ENCODE measurements at regions not wholly inside any gene's neighbourhood (a gene's known extent, or its start where the extent isn't known, plus 50 kb on each side); places are given as distances from the start of the nearest gene placed in this dataset.

DNA sequence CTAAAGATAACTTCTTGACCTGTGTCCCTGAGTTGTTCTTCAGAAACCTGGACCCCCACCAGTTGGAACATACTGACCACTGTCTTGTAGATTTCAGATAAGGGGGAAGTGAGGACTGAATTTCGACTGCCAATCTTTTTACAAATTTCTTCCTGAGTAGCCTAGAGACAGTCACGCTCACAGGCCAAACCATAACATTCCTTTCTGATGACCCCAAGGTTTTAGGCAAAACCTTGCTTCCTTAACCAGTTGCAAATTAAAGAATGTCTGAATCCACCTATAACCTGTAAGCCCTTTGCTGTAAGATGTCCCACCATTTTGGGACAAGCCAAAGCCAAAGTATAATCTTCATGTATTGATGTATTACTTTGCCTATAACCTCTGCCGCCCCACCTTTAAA, 306.9 kb downstream of the LRFN2 start:
- Histone ChIP-seq H3K4me3 (no peak overlapping the region), H3K27ac (no peak overlapping the region), H3K4me1 (no peaks in the 10 kb centered on the region), H3K9me3 (no peaks in the 10 kb centered on the region), H3K36me3 (no peaks in the 10 kb centered on the region), H3K27me3 (peaks cover 12% of the 10 kb centered on the region)
- TF ChIP-seq POLR2AphosphoS5 (IDR thresholded peaks at IDR 0.05): no peak
- no peak for TF ChIP-seq CTCF (IDR thresholded peaks at IDR 0.05)
- no peak for TF ChIP-seq EP300 (IDR thresholded peaks at IDR 0.05)
- no peak for TF ChIP-seq POLR2A (IDR thresholded peaks at IDR 0.05)
- no peak for ATAC-seq
- 59 to 77% methylated on average over 2 of the region's 3 CpGs for WGBS, 2 donors (ENCODE audit: low coverage in 1 of 2)

DNA sequence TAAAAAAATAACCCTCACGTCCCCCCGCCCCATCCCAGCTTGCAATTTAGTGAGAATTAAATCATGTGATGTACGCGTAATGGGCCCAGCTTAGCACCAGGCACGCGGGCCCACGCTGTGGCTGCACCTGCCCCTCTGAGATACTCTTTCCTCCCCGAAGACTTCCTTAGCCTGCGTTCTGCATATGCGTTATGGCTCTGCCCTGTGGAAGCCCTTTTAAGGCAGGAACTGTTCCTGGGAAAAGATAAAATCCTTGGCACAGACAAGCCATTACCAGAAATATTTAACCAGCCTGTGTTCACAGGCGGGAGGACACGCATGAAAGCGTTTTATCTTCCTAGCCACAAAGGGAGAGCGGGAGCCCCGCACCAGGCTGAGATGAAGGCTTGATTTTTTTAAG, 311.0 kb downstream of the LRFN2 start:
- Histone ChIP-seq H3K27ac (no peak overlapping the region), H3K36me3 (no peaks in the 10 kb centered on the region), H3K4me1 (no peaks in the 10 kb centered on the region), H3K9me3 (no peaks in the 10 kb centered on the region), H3K4me3 (no peak overlapping the region), H3K27me3 (no peaks in the 10 kb centered on the region)
- 57 to 87% methylated on average over 3 to 9 of the region's 15 CpGs for WGBS, 2 donors (ENCODE audit: low coverage in 1 of 2)
- no peak for ATAC-seq
- TF ChIP-seq POLR2AphosphoS5 (IDR thresholded peaks at IDR 0.05) (no peak), POLR2A (IDR thresholded peaks at IDR 0.05) (no peak), EP300 (IDR thresholded peaks at IDR 0.05) (no peak), CTCF (IDR thresholded peaks at IDR 0.05) (no peak)

DNA sequence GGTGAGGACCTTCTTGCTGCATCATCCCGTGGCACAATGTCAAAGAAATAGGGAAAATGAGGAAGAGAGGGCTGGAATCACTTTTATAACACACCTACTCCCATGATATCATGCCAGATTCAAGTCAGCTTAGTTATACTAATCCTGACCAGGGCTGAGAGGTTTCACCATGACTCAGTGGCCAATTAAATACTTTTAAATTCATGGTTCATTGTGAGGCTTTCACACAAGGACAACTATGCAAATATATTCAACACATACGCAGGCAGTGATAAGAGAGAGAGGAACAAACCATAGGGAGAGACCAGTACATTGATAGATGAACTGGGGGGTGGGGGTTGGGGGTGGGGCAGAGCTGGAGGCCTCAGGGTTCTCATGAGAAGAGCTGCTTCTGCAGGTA, 313.1 kb downstream of the LRFN2 start:
- no peak for ATAC-seq
- no peaks in the 10 kb centered on the region for H3K9me3 ChIP-seq
- no peak overlapping the region for H3K4me3 ChIP-seq
- H3K27me3 ChIP-seq: no peaks in the 10 kb centered on the region
- no peaks in the 10 kb centered on the region for H3K4me1 ChIP-seq
- TF ChIP-seq EP300 (IDR thresholded peaks at IDR 0.05): no peak
- WGBS, 2 donors (ENCODE audit: low coverage in 1 of 2): 60 to 89% methylated on average over 1 to 2 of the region's 2 CpGs
- H3K27ac ChIP-seq: no peak overlapping the region
- H3K36me3 ChIP-seq: no peaks in the 10 kb centered on the region

GRCh38 chr6:40268614-40269013, 318.6 kb downstream of the LRFN2 start:
- no peaks in the 10 kb centered on the region for H3K27me3 ChIP-seq
- no peak overlapping the region for H3K4me3 ChIP-seq
- ATAC-seq: no peak
- H3K36me3 ChIP-seq: no peaks in the 10 kb centered on the region
- 100% methylated on average over 1 of the region's 5 CpGs; no CpG with 5 or more reads in 1 of the 2 donors for WGBS, 2 donors (ENCODE audit: low coverage in 1 of 2)
- no peak overlapping the region for H3K27ac ChIP-seq
- no peaks in the 10 kb centered on the region for H3K9me3 ChIP-seq
- TF ChIP-seq EP300 (IDR thresholded peaks at IDR 0.05): no peak
- TF ChIP-seq POLR2A (IDR thresholded peaks at IDR 0.05): no peak
- TF ChIP-seq POLR2AphosphoS5 (IDR thresholded peaks at IDR 0.05): no peak
- no peak for TF ChIP-seq CTCF (IDR thresholded peaks at IDR 0.05)
- no peaks in the 10 kb centered on the region for H3K4me1 ChIP-seq

DNA sequence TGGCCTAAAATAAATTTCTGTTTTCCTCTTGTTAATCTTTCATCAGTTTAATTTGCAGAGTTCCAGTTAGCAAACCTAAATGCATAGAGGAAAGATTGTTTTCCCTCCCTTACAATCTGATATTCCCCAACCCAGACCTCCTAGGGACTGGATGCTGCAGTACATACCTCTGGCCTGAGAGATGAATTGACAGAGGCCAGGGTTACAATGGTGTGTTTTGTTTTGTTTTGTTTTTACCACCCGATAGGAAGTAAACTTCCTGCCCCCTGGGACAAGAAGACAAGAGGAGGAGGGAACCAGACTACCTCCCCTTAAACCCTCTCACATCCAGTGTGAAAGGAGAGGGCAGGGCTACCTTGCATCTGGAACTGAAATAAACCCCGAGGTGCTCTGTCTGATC, 319.0 kb downstream of the LRFN2 start:
- H3K4me3 ChIP-seq: no peak overlapping the region
- 33 to 43% methylated on average over 1 of the region's 2 CpGs for WGBS, 2 donors (ENCODE audit: low coverage in 1 of 2)
- H3K4me1 ChIP-seq: no peaks in the 10 kb centered on the region
- no peaks in the 10 kb centered on the region for H3K27me3 ChIP-seq
- no peak for ATAC-seq
- H3K36me3 ChIP-seq: no peaks in the 10 kb centered on the region
- no peak for TF ChIP-seq POLR2A (IDR thresholded peaks at IDR 0.05)
- TF ChIP-seq CTCF (IDR thresholded peaks at IDR 0.05): no peak
- TF ChIP-seq EP300 (IDR thresholded peaks at IDR 0.05): no peak
- TF ChIP-seq POLR2AphosphoS5 (IDR thresholded peaks at IDR 0.05): no peak
- no peak overlapping the region for H3K27ac ChIP-seq
- H3K9me3 ChIP-seq: no peaks in the 10 kb centered on the region

Measured in gastroesophageal sphincter (tissue), 4 donors.